Activated CD4-positive, alpha-beta T cell treated with anti-CD3 and anti-CD28 coated beads, Interleukin-2, amount 50 U/mL, for 48 hours (primary cell): ENCODE measurements at regions not wholly inside any gene's neighbourhood (a gene's known extent, or its start where the extent isn't known, plus 50 kb on each side); places are given as distances from the start of the nearest gene placed in this dataset.
"Not testable (repeated sequence)": the region's sequence is repeated elsewhere in the genome, so short reads cannot be mapped to it uniquely, and the experiment has no call there.

ENCODE experiments used
- DNase-seq, 2 experiments: peaks; one replicate each; pipeline ENCODE4 v3.0.0-alpha.2; 2020

- no peak for DNase-seq
Observed at GRCh38 chr9:30078195-30078594, 2306.2 kb upstream of the ACO1 start.

GRCh38 chr9:30089428-30089827 is 2295.0 kb upstream of the ACO1 start:
- DNase-seq, result no peak

GRCh38 chr9:30103647-30104394 is 2280.6 kb upstream of the ACO1 start:
- DNase-seq, result no peak

- DNase-seq, result not testable (repeated sequence)
Observed at GRCh38 chr9:30107134-30107533, 2277.3 kb upstream of the ACO1 start.

- no peak for DNase-seq
Observed at GRCh38 chr9:30116673-30117217, 2267.7 kb upstream of the ACO1 start.

- DNase-seq, result no peak
Observed at GRCh38 chr9:30120666-30121065, 2263.8 kb upstream of the ACO1 start.

GRCh38 chr9:30121611-30122010 is 2262.8 kb upstream of the ACO1 start:
- DNase-seq, result no peak

- DNase-seq, result no peak
Observed at GRCh38 chr9:30125881-30126280, 2258.6 kb upstream of the ACO1 start.

- no peak for DNase-seq
Observed at GRCh38 chr9:30127371-30127770, 2257.1 kb upstream of the ACO1 start.

- no peak for DNase-seq
Observed at GRCh38 chr9:30140407-30140806, 2244.0 kb upstream of the ACO1 start.

GRCh38 chr9:30160570-30160969 is 2223.9 kb upstream of the ACO1 start:
- no peak for DNase-seq

- DNase-seq, result no peak
Observed at GRCh38 chr9:30172206-30172605, 2212.2 kb upstream of the ACO1 start.

- DNase-seq, result no peak
Observed at GRCh38 chr9:30178610-30179009, 2205.8 kb upstream of the ACO1 start.

- DNase-seq, result no peak
Observed at GRCh38 chr9:30193421-30193820, 2191.0 kb upstream of the ACO1 start.

GRCh38 chr9:30196941-30197340 is 2187.5 kb upstream of the ACO1 start:
- DNase-seq, result no peak

GRCh38 chr9:30197453-30197852 is 2187.0 kb upstream of the ACO1 start:
- no peak for DNase-seq

GRCh38 chr9:30197954-30198353 is 2186.5 kb upstream of the ACO1 start:
- DNase-seq, result no peak

GRCh38 chr9:30198463-30199309 is 2185.8 kb upstream of the ACO1 start:
- DNase-seq, result no peak

GRCh38 chr9:30201024-30201423 is 2183.4 kb upstream of the ACO1 start:
- no peak for DNase-seq

- no peak for DNase-seq
Observed at GRCh38 chr9:30235068-30235467, 2149.4 kb upstream of the ACO1 start.

GRCh38 chr9:30235564-30235963 is 2148.9 kb upstream of the ACO1 start:
- no peak for DNase-seq

GRCh38 chr9:30239878-30240277 is 2144.6 kb upstream of the ACO1 start:
- no peak for DNase-seq

- no peak for DNase-seq
Observed at GRCh38 chr9:30243467-30243866, 2141.0 kb upstream of the ACO1 start.

GRCh38 chr9:30244877-30245276 is 2139.6 kb upstream of the ACO1 start:
- no peak for DNase-seq
